ENCODE measurements at regions not wholly inside any gene's neighbourhood (a gene's known extent, or its start where the extent isn't known, plus 50 kb on each side); places are given as distances from the start of the nearest gene placed in this dataset.

DNA sequence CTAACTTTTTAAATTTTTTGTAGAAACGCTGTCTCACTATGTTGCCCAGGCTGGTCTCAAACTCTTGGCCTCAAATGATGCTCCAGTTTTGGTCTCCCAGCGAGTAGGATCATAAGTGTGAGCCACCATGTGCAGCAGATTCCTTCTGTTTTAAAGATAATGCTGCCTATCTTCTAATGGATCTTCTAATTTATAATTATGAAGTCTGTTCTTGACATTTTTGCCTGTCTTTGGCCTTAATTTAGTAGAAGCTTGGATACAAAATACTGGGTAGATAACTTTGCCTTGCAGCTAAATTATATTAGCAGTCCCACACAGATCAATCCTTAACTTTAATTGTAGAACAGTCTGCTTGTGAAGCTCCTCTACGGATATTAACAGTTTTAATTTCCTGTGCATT lies 566.6 kb upstream of the CDH8 start:
- no peak overlapping the region for H3K4me2 ChIP-seq (ENCODE audit: control insufficient read depth, insufficient read depth)
- no peak overlapping the region for H2AFZ ChIP-seq (ENCODE audit: control insufficient read depth, low read depth, low read length)
- DNase-seq (ENCODE audit: low read depth, low spot score) (no peak), FAIRE-seq (no peak), ATAC-seq (no peak)
- intact Hi-C loops (cut with micrococcal nuclease; ENCODE audit: unreplicated experiment) (no loop called here), in situ Hi-C loops (cut with MboI) (no loop called here)
- WGBS (ENCODE audit: insufficient coverage, insufficient replicate concordance, low lambda C conversion rate, missing lambda C conversion rate), result 2% methylated on average over 3 of the region's 3 CpGs
- no TSS peak for BruUV-seq (replicated peaks)
- ChIA-PET SMC1A (ENCODE audit: uncharacterized antibody, unreplicated experiment) (no interaction called here), CTCF (no interaction called here), RAD21 (ENCODE audit: unreplicated experiment) (no interaction called here), POLR2A (no interaction called here)
- H3K79me2 ChIP-seq (ENCODE audit: control insufficient read depth, insufficient read depth, low read length), result no peaks in the 10 kb centered on the region
- H3K27ac ChIP-seq (ENCODE audit: control insufficient read depth, insufficient read depth), result no peak overlapping the region
- no peaks in the 10 kb centered on the region for H4K20me1 ChIP-seq (ENCODE audit: control insufficient read depth, insufficient read depth)
- H3K9ac ChIP-seq (ENCODE audit: control insufficient read depth, insufficient read depth, low read length), result no peak overlapping the region
- H3K27me3 ChIP-seq (replicated peaks in 1 of 2; ENCODE audit: control insufficient read depth in 2 of 2, insufficient read depth in 2 of 2, low read length in 1 of 2), result no peaks in the 10 kb centered on the region
- H3K9me3 ChIP-seq (replicated peaks; ENCODE audit: control insufficient read depth, insufficient read depth, low read length), result no peaks in the 10 kb centered on the region
- no peaks in the 10 kb centered on the region for H3K36me3 ChIP-seq (ENCODE audit: control insufficient read depth in 2 of 2, insufficient read depth in 2 of 2, low read length in 1 of 2)
- H3K4me1 ChIP-seq (ENCODE audit: control insufficient read depth, insufficient read depth, low read length), result no peaks in the 10 kb centered on the region
- no peak for TF ChIP-seq WRNIP1 (IDR thresholded peaks at IDR 0.05; ENCODE audit: borderline replicate concordance, low read depth, low read length)
- no peak for TF ChIP-seq SMARCA5 (IDR thresholded peaks at IDR 0.05)
- H3K4me3 ChIP-seq, result no peak overlapping the region

DNA sequence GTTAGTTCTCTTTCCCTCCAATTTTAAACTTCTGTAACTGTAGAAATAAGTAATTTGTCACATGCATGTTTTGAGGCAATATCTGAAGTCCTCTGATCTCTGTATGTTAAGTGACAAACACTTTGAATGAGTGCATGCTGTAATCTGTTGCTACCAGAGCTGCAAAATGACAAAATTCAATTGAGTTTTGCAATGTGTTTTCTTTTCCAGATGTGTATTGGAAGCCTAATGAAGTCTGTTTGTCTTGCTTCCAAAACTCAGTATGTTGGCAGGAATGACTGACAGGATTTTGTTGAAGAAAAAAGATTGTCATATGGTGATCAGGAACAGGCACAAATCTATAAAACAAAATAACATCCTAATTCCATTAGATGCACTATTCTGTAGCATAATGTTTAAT lies 561.6 kb upstream of the CDH8 start:
- ChIA-PET POLR2A (no interaction called here), SMC1A (ENCODE audit: uncharacterized antibody, unreplicated experiment) (interaction anchor here (0.7 kb wide), 1 partner anchor 194 kb away, joined by 3 read pairs; no protein-coding TSS in a partner anchor), CTCF (no interaction called here), RAD21 (ENCODE audit: unreplicated experiment) (no interaction called here)
- DNase-seq (ENCODE audit: low read depth, low spot score), result no peak
- no peaks in the 10 kb centered on the region for H3K79me2 ChIP-seq (ENCODE audit: control insufficient read depth, insufficient read depth, low read length)
- H3K27me3 ChIP-seq (replicated peaks in 1 of 2; ENCODE audit: control insufficient read depth in 2 of 2, insufficient read depth in 2 of 2, low read length in 1 of 2), result no peaks in the 10 kb centered on the region
- intact Hi-C loops (cut with micrococcal nuclease; ENCODE audit: unreplicated experiment), result no loop called here
- in situ Hi-C loops (cut with MboI), result no loop called here
- no TSS peak for BruUV-seq (replicated peaks)
- H4K20me1 ChIP-seq (ENCODE audit: control insufficient read depth, insufficient read depth), result no peaks in the 10 kb centered on the region
- no peak overlapping the region for H2AFZ ChIP-seq (ENCODE audit: control insufficient read depth, low read depth, low read length)
- no peaks in the 10 kb centered on the region for H3K4me1 ChIP-seq (ENCODE audit: control insufficient read depth, insufficient read depth, low read length)
- H3K27ac ChIP-seq (ENCODE audit: control insufficient read depth, insufficient read depth), result no peak overlapping the region
- H3K4me3 ChIP-seq, result no peak overlapping the region
- no peaks in the 10 kb centered on the region for H3K36me3 ChIP-seq (ENCODE audit: control insufficient read depth in 2 of 2, insufficient read depth in 2 of 2, low read length in 1 of 2)
- FAIRE-seq, result no peak
- no peak for ATAC-seq
- no peak overlapping the region for H3K4me2 ChIP-seq (ENCODE audit: control insufficient read depth, insufficient read depth)
- no peak overlapping the region for H3K9ac ChIP-seq (ENCODE audit: control insufficient read depth, insufficient read depth, low read length)
- H3K9me3 ChIP-seq (replicated peaks; ENCODE audit: control insufficient read depth, insufficient read depth, low read length), result no peaks in the 10 kb centered on the region; the same call in 2 of the 3 replicates
- no peak for TF ChIP-seq POU2F2 (IDR thresholded peaks at IDR 0.05; ENCODE audit: borderline replicate concordance, low read depth, low read length)
- no peak for TF ChIP-seq CBX5 (IDR thresholded peaks at IDR 0.05; ENCODE audit: low read depth)
- TF ChIP-seq RBBP5 (conservative IDR thresholded peaks at IDR 0.05), result no peak
- TF ChIP-seq DPF2 (IDR thresholded peaks at IDR 0.05), result no peak
- no peak for TF ChIP-seq SIN3A (IDR thresholded peaks at IDR 0.05; ENCODE audit: low read depth, low read length)
- no peak for TF ChIP-seq SMAD5 (IDR thresholded peaks at IDR 0.05; ENCODE audit: low read depth)
- TF ChIP-seq CBFB (IDR thresholded peaks at IDR 0.05; ENCODE audit: low read depth), result no peak
- no peak for TF ChIP-seq RAD21 (IDR thresholded peaks at IDR 0.05; ENCODE audit: insufficient read depth, low read depth, low read length)
- TF ChIP-seq, protein P1, sequence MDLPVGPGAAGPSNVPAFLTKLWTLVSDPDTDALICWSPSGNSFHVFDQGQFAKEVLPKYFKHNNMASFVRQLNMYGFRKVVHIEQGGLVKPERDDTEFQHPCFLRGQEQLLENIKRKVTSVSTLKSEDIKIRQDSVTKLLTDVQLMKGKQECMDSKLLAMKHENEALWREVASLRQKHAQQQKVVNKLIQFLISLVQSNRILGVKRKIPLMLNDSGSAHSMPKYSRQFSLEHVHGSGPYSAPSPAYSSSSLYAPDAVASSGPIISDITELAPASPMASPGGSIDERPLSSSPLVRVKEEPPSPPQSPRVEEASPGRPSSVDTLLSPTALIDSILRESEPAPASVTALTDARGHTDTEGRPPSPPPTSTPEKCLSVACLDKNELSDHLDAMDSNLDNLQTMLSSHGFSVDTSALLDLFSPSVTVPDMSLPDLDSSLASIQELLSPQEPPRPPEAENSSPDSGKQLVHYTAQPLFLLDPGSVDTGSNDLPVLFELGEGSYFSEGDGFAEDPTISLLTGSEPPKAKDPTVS (IDR thresholded peaks at IDR 0.05; ENCODE audit: low read depth, low read length), result no peak
- TF ChIP-seq SP1 (IDR thresholded peaks at IDR 0.05; ENCODE audit: low read depth, low read length), result no peak
- TF ChIP-seq, protein P2, sequence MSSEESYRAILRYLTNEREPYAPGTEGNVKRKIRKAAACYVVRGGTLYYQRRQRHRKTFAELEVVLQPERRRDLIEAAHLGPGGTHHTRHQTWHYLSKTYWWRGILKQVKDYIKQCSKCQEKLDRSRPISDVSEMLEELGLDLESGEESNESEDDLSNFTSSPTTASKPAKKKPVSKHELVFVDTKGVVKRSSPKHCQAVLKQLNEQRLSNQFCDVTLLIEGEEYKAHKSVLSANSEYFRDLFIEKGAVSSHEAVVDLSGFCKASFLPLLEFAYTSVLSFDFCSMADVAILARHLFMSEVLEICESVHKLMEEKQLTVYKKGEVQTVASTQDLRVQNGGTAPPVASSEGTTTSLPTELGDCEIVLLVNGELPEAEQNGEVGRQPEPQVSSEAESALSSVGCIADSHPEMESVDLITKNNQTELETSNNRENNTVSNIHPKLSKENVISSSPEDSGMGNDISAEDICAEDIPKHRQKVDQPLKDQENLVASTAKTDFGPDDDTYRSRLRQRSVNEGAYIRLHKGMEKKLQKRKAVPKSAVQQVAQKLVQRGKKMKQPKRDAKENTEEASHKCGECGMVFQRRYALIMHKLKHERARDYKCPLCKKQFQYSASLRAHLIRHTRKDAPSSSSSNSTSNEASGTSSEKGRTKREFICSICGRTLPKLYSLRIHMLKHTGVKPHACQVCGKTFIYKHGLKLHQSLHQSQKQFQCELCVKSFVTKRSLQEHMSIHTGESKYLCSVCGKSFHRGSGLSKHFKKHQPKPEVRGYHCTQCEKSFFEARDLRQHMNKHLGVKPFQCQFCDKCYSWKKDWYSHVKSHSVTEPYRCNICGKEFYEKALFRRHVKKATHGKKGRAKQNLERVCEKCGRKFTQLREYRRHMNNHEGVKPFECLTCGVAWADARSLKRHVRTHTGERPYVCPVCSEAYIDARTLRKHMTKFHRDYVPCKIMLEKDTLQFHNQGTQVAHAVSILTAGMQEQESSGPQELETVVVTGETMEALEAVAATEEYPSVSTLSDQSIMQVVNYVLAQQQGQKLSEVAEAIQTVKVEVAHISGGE (CRISPR knock-in tag; IDR thresholded peaks at IDR 0.05), result no peak
- no peak for TF ChIP-seq GABPA (IDR thresholded peaks at IDR 0.05; ENCODE audit: low read depth)
- TF ChIP-seq TAF1 (IDR thresholded peaks at IDR 0.05; ENCODE audit: borderline replicate concordance, low read depth, low read length), result no peak
- TF ChIP-seq ASH2L (IDR thresholded peaks at IDR 0.05; ENCODE audit: borderline replicate concordance, low read depth), result no peak
